ENCODE measurements at regions not wholly inside any gene's neighbourhood (a gene's known extent, or its start where the extent isn't known, plus 50 kb on each side); places are given as distances from the start of the nearest gene placed in this dataset.

DNA sequence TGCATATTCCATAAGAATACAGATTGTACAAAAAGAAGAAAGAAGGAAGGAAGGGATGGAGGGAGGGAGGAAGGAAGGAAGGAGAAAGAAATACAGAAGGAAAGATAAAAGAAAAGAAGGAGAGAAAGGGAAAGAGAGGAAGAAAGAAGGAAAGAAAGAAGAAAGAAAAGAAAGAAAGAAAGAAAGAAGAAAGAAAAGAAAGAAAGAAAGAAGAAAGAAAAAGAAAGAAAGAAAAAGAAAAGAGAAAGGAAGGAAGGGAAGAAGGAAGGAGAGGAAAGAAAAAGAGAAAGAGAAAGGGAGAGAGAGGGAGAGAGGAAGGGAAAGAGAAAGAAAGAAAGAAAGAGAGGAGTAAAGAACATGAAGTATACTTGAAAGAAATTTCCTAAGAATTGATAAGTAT lies 577.9 kb upstream of the ALCAM start:
- no peak overlapping the region for H3K4me3 Mint-ChIP-seq
- no peaks in the 10 kb centered on the region for H3K36me3 ChIP-seq (ENCODE audit: control insufficient read depth, insufficient read depth, low read length)
- intact Hi-C loops (cut with micrococcal nuclease) = no loop called here
- H3K4me3 ChIP-seq (ENCODE audit: low read length) = no peak overlapping the region
- ATAC-seq (no peak), DNase-seq (no peak)
- no peaks in the 10 kb centered on the region for H3K4me1 Mint-ChIP-seq
- H3K27me3 ChIP-seq (ENCODE audit: control insufficient read depth, insufficient read depth, low read length) = no peaks in the 10 kb centered on the region
- H3K27ac Mint-ChIP-seq = no peak overlapping the region
- no peaks in the 10 kb centered on the region for H3K4me1 ChIP-seq (ENCODE audit: control insufficient read depth, insufficient read depth, low read length)
- H3K36me3 Mint-ChIP-seq = no peaks in the 10 kb centered on the region
- no peaks in the 10 kb centered on the region for H3K27me3 Mint-ChIP-seq (ENCODE audit: low read depth in 2 of 2)
- peaks cover 13 to 14% of the 10 kb centered on the region in 2 donors for H3K9me3 Mint-ChIP-seq
- H3K27ac ChIP-seq (ENCODE audit: low read length) = no peak overlapping the region
- TF ChIP-seq, protein P1, sequence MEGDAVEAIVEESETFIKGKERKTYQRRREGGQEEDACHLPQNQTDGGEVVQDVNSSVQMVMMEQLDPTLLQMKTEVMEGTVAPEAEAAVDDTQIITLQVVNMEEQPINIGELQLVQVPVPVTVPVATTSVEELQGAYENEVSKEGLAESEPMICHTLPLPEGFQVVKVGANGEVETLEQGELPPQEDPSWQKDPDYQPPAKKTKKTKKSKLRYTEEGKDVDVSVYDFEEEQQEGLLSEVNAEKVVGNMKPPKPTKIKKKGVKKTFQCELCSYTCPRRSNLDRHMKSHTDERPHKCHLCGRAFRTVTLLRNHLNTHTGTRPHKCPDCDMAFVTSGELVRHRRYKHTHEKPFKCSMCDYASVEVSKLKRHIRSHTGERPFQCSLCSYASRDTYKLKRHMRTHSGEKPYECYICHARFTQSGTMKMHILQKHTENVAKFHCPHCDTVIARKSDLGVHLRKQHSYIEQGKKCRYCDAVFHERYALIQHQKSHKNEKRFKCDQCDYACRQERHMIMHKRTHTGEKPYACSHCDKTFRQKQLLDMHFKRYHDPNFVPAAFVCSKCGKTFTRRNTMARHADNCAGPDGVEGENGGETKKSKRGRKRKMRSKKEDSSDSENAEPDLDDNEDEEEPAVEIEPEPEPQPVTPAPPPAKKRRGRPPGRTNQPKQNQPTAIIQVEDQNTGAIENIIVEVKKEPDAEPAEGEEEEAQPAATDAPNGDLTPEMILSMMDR (IDR thresholded peaks at IDR 0.05) = peak; percentile 8
- no peaks in the 10 kb centered on the region for H3K9me3 ChIP-seq (ENCODE audit: control insufficient read depth, insufficient read depth, low read length)

DNA sequence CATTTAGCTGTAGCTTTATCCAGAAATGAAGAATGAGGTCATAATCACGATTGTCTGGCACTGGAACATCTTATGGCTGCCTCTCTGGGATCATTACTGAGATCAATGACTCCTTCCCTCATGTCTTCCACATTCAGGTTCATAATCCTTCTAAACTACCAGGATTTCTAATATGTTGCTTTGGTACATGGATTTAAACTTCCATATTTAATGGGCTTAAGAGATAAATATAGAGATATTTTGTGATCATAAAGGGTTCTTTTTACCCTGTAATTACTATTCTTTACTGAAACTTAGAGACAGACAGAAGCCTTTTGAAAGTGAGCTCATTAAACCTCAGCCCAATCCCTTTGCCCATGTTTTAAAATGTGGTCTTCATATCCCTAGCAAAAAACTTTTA lies 575.4 kb upstream of the ALCAM start:
- H3K36me3 ChIP-seq (ENCODE audit: control insufficient read depth, insufficient read depth, low read length) = no peaks in the 10 kb centered on the region
- WGBS (ENCODE audit: insufficient coverage) = 62% methylated on average over 1 of the region's 1 CpG
- Mint-ChIP-seq H3K4me3 (no peak overlapping the region), H3K4me1 (no peaks in the 10 kb centered on the region), H3K9me3 (peaks cover 11 to 12% of the 10 kb centered on the region in 2 donors), H3K27me3 (ENCODE audit: low read depth in 2 of 2) (no peaks in the 10 kb centered on the region), H3K27ac (no peak overlapping the region), H3K36me3 (no peaks in the 10 kb centered on the region)
- DNase-seq (no peak), ATAC-seq (no peak)
- no peak overlapping the region for H3K4me3 ChIP-seq (ENCODE audit: low read length)
- no peaks in the 10 kb centered on the region for H3K27me3 ChIP-seq (ENCODE audit: control insufficient read depth, insufficient read depth, low read length)
- intact Hi-C loops (cut with micrococcal nuclease) = no loop called here
- no peak overlapping the region for H3K27ac ChIP-seq (ENCODE audit: low read length)
- H3K4me1 ChIP-seq (ENCODE audit: control insufficient read depth, insufficient read depth, low read length) = no peaks in the 10 kb centered on the region
- no peaks in the 10 kb centered on the region for H3K9me3 ChIP-seq (ENCODE audit: control insufficient read depth, insufficient read depth, low read length)
- TF ChIP-seq, protein P1 (IDR thresholded peaks at IDR 0.05) = no peak

DNA sequence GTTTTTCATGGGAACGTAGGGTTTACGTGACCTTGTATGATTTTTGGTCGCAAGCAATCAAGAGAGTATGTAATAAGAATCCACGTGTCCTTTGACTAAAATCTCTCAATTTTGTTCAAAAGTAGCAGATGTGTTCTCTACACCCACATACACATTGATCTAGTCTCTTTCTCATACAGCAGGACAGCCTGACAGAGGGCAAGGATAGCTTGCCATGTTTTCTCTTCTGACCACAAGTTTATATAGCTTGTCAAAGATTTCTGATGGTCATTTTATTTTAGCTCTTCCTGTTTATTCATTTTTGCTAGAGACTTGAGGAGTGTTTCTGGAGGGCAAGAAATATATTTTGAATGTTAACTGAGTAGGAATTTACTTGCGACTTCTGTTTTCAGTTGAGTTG lies 570.2 kb upstream of the ALCAM start:
- H3K9me3 Mint-ChIP-seq = peaks cover 7% of the 10 kb centered on the region in 2 donors
- no peaks in the 10 kb centered on the region for H3K27me3 Mint-ChIP-seq (ENCODE audit: low read depth in 2 of 2)
- no peak overlapping the region for H3K27ac ChIP-seq (ENCODE audit: low read length)
- no peak overlapping the region for H3K4me3 ChIP-seq (ENCODE audit: low read length)
- H3K27ac Mint-ChIP-seq = no peak overlapping the region
- H3K27me3 ChIP-seq (ENCODE audit: control insufficient read depth, insufficient read depth, low read length) = no peaks in the 10 kb centered on the region
- TF ChIP-seq, protein P1 (IDR thresholded peaks at IDR 0.05) = no peak
- no peak overlapping the region for H3K4me3 Mint-ChIP-seq
- 92% methylated on average over 4 of the region's 5 CpGs for WGBS (ENCODE audit: insufficient coverage)
- no peaks in the 10 kb centered on the region for H3K4me1 ChIP-seq (ENCODE audit: control insufficient read depth, insufficient read depth, low read length)
- H3K9me3 ChIP-seq (ENCODE audit: control insufficient read depth, insufficient read depth, low read length) = no peaks in the 10 kb centered on the region
- intact Hi-C loops (cut with micrococcal nuclease) = no loop called here
- H3K36me3 Mint-ChIP-seq = peaks cover 6% of the 10 kb centered on the region
- DNase-seq (no peak), ATAC-seq (no peak)
- no peaks in the 10 kb centered on the region for H3K36me3 ChIP-seq (ENCODE audit: control insufficient read depth, insufficient read depth, low read length)
- H3K4me1 Mint-ChIP-seq = no peaks in the 10 kb centered on the region

DNA sequence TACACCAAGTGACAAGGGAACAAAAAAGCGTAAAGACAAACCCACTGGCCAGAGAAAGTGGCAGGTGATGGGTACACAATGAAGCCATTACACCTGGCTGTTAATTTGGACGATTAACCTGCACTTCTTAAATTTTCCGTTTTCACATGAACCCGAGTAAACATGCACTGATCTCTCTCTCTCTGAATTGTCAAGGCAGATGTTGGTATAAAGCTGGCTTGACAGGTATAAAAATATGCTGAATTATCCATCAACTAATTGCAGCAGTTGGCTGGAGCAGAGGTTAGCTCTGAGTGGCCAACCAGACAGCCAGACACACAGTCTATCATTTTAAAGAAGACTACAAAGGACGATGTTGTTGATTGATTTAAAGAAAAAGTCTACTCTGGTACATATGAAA lies 561.7 kb upstream of the ALCAM start:
- intact Hi-C loops (cut with micrococcal nuclease) = no loop called here

More for the DNA sequence above, 561.7 kb upstream of the ALCAM start:
- H3K9me3 Mint-ChIP-seq = peaks cover 11 to 13% of the 10 kb centered on the region in 2 donors
- TF ChIP-seq, protein P1 (IDR thresholded peaks at IDR 0.05) = no peak
- Histone ChIP-seq H3K4me3 (ENCODE audit: low read length) (no peak overlapping the region), H3K27me3 (ENCODE audit: control insufficient read depth, insufficient read depth, low read length) (no peaks in the 10 kb centered on the region), H3K36me3 (ENCODE audit: control insufficient read depth, insufficient read depth, low read length) (no peaks in the 10 kb centered on the region), H3K27ac (ENCODE audit: low read length) (no peak overlapping the region), H3K4me1 (ENCODE audit: control insufficient read depth, insufficient read depth, low read length) (no peaks in the 10 kb centered on the region), H3K9me3 (ENCODE audit: control insufficient read depth, insufficient read depth, low read length) (no peaks in the 10 kb centered on the region)
- H3K27me3 Mint-ChIP-seq (ENCODE audit: low read depth in 2 of 2) = no peaks in the 10 kb centered on the region
- no peak for DNase-seq
- peaks cover 6% of the 10 kb centered on the region for H3K36me3 Mint-ChIP-seq
- H3K27ac Mint-ChIP-seq = no peak overlapping the region
- no peak for ATAC-seq
- no peaks in the 10 kb centered on the region for H3K4me1 Mint-ChIP-seq
- H3K4me3 Mint-ChIP-seq = no peak overlapping the region
- 90% methylated on average over 3 of the region's 5 CpGs for WGBS (ENCODE audit: insufficient coverage)
